GM21381 (cell line): ENCODE measurements at regions not wholly inside any gene's neighbourhood (a gene's known extent, or its start where the extent isn't known, plus 50 kb on each side); places are given as distances from the start of the nearest gene placed in this dataset.

ENCODE experiments used
- ATAC-seq: cut with Tn5 transposase; IDR thresholded peaks from one replicate; pipeline ENCODE4 v1.9.1; 2021; ENCODE audit warnings: mild to moderate bottlenecking, moderate library complexity; ENCODE audit not compliant: unreplicated experiment

DNA sequence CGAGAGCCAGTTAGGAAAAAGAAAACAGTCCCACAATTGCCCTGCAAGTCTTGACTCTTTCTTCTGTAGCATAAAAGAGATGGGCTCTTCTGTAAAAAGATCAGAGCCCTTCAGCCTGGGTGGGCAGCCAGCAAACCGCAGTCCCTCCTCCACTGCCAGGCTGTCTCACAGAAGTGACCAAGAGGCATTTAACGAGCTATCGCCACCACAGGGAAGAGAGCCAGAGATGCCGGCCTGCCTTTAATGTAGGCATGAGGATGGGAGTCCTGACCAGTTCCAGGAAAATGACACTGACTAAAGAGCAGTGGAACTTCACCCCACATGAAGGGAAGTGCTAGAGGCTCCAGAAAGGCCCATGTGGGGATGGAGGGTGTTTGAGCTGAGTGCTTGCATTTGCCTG is 264.6 kb downstream of the NDUFS4 start:
- no peak for ATAC-seq

DNA sequence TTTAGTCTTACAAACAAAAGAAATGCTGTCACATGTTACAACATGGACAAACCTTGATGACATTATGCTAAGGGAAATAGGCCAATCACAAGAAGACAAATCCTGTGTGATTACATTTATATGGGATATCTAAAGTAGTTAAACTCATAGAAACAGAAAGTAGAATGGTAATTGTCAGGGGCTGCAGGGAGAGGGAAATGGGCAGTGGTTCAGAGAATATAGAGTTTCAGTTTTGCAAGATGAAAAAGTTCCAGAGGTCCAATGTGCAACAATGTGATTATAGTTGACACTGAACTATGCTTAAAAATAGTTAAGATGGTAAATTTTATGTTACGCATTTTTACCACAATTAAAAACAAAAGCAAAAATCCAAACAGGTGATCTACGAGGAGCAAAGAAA is 265.5 kb downstream of the NDUFS4 start:
- no peak for ATAC-seq

DNA sequence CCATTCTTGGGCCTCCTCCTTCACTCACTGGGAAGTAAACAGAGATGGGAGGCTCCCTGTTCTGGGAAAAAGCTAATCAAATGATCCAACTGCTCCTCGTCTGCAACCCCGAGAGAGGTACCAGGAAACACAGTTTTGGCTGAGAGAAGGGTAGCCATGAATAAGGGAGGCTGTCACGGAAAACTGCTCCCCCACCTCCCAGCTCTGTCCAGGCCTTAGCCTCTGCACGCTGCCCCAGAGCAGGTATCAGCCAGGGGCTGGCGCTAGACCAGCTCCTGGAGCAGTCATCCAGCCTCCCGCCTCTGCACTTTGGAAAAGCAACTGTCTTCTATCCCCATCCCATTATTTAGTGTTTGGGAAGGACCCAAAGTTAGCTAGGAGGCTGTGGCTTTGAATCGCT is 266.1 kb downstream of the NDUFS4 start:
- ATAC-seq: no peak

DNA sequence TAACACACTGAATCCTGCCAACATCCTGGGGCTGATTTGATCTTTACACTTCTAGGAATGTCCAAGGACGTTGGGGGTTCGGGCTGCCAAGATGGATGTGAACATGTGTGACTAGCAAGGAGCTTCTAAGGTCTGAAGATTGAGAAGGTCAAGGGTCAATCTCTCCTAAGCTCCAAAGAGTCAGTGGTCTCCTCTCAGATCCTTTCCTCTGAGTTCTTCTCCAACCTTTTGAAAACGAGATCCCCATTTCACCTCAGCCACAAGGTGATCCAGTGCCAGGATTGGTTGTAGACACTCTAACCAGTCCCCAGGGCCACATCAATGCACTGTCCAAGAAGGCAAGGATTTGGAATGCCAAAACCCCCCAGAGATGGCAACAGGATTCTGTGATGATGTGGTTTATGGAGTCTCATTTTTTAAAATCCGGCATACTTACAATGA is 266.8 kb downstream of the NDUFS4 start:
- ATAC-seq: no peak

DNA sequence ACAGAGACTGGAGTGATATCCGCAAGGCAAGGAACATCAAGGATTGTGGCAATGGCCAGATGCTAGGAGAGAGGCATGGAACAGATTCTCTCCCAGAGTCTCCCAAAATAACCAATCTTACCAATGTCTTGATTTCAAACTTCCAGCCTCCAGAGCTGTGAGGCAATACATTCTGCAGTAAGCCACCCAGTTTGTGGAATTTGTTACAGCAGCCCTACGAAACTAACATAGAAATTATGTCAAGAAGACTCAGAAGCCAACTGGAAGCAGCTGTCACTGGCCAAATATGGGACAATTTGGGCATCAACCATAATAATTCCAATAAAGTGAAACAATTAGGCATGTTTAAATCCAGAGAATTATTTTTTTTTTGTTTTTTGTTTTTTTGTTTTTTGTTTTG is 271.1 kb downstream of the NDUFS4 start:
- ATAC-seq: no peak
